Fibroblast of skin of right quadriceps (primary cell): ENCODE measurements at regions not wholly inside any gene's neighbourhood (a gene's known extent, or its start where the extent isn't known, plus 50 kb on each side); places are given as distances from the start of the nearest gene placed in this dataset.

Experiments used
- DNase-seq: peaks from one replicate; pipeline ENCODE4 v3.0.0-alpha.2; 2013

- no peak for DNase-seq
Observed at GRCh38 chr1:93013145-93014065, 52.1 kb upstream of the DIPK1A start.

GRCh38 chr1:93014168-93014567, 52.9 kb upstream of the DIPK1A start:
- DNase-seq = no peak

- DNase-seq = peak; percentile 81
Observed at GRCh38 chr1:93015590-93015989, 54.3 kb upstream of the DIPK1A start.

GRCh38 chr1:93016171-93016570, 54.9 kb upstream of the DIPK1A start:
- DNase-seq = no peak

GRCh38 chr1:93021539-93022134, 57.4 kb upstream of the MTF2 start:
- peak; percentile 40 for DNase-seq

- DNase-seq = no peak
Observed at GRCh38 chr1:93022580-93022979, 56.5 kb upstream of the MTF2 start.

- DNase-seq = no peak
Observed at GRCh38 chr1:93023281-93023680, 55.8 kb upstream of the MTF2 start.

- DNase-seq = no peak
Observed at GRCh38 chr1:93025572-93025971, 53.5 kb upstream of the MTF2 start.

GRCh38 chr1:93028542-93028941, 50.5 kb upstream of the MTF2 start:
- DNase-seq = no peak
